Endometrial microvascular endothelial cells (primary cell): ENCODE measurements at regions not wholly inside any gene's neighbourhood (a gene's known extent, or its start where the extent isn't known, plus 50 kb on each side); places are given as distances from the start of the nearest gene placed in this dataset.
"Not testable (repeated sequence)": the region's sequence is repeated elsewhere in the genome, so short reads cannot be mapped to it uniquely, and the experiment has no call there.

Source experiments
- in situ Hi-C: cut with HindIII; loops from 2 replicates; pipeline ENCODE4 v1.10.0; 2017; ENCODE audit warnings: low sequenced_read_pairs, low pct_unique_long_range_greater_than_20kb; ENCODE audit errors: inconsistent ontology term

GRCh38 chr2:236344446-236344845 is 80.2 kb upstream of the ASB18 start:
- in situ Hi-C loops, result loop anchor here (25.0 kb wide), 1 partner anchor 718 kb away; no protein-coding TSS in a partner anchor

GRCh38 chr2:236345081-236345714 is 81.0 kb upstream of the ASB18 start:
- in situ Hi-C loops, result loop anchor here (25.0 kb wide), 1 partner anchor 717 kb away; no protein-coding TSS in a partner anchor

- in situ Hi-C loops, result loop anchor here (25.0 kb wide), 1 partner anchor 716 kb away; no protein-coding TSS in a partner anchor
Measured at GRCh38 chr2:236346366-236346765, 82.2 kb upstream of the ASB18 start.

GRCh38 chr2:236348279-236348678 is 84.1 kb upstream of the ASB18 start:
- in situ Hi-C loops, result loop anchor here (25.0 kb wide), 1 partner anchor 714 kb away; no protein-coding TSS in a partner anchor

GRCh38 chr2:236348976-236349375 is 84.8 kb upstream of the ASB18 start:
- in situ Hi-C loops, result loop anchor here (25.0 kb wide), 1 partner anchor 713 kb away; no protein-coding TSS in a partner anchor

GRCh38 chr2:236350426-236350825 is 86.2 kb upstream of the ASB18 start:
- in situ Hi-C loops, result no loop called here

GRCh38 chr2:236351966-236352525 is 87.8 kb upstream of the ASB18 start:
- in situ Hi-C loops, result no loop called here

GRCh38 chr2:236352761-236353593 is 88.8 kb upstream of the ASB18 start:
- in situ Hi-C loops, result no loop called here

GRCh38 chr2:236353594-236353942 is 89.4 kb upstream of the ASB18 start:
- in situ Hi-C loops, result no loop called here

- in situ Hi-C loops, result no loop called here
Measured at GRCh38 chr2:236354056-236354940, 90.1 kb upstream of the ASB18 start.

GRCh38 chr2:236354973-236355595 is 90.9 kb upstream of the ASB18 start:
- in situ Hi-C loops, result no loop called here

- in situ Hi-C loops, result no loop called here
Measured at GRCh38 chr2:236355911-236356310, 91.7 kb upstream of the ASB18 start.

- in situ Hi-C loops, result not testable (repeated sequence)
Measured at GRCh38 chr2:236356321-236356720, 92.1 kb upstream of the ASB18 start.

- in situ Hi-C loops, result not testable (repeated sequence)
Measured at GRCh38 chr2:236358482-236358881, 94.3 kb upstream of the ASB18 start.

GRCh38 chr2:236359426-236360045 is 95.3 kb upstream of the ASB18 start:
- in situ Hi-C loops, result no loop called here

- in situ Hi-C loops, result no loop called here
Measured at GRCh38 chr2:236360496-236360895, 96.3 kb upstream of the ASB18 start.

- in situ Hi-C loops, result no loop called here
Measured at GRCh38 chr2:236363711-236364277, 99.6 kb upstream of the ASB18 start.
